GM12878 (cell line): ENCODE measurements at regions not wholly inside any gene's neighbourhood (a gene's known extent, or its start where the extent isn't known, plus 50 kb on each side); places are given as distances from the start of the nearest gene placed in this dataset.

Experiments
- ATAC-seq: fragments of 200-7000 bp; cut with Tn5 transposase; 3 replicates; pipeline ENCODE4 v1.9.1; 2020; ENCODE audit warnings: mild to moderate bottlenecking, moderate library complexity
- BruUV-seq: library from RNA; stranded (reverse); fragments of 400-500 nt; replicated peaks from 2 replicates; lab custom pipeline; 2021; lab: Mats Ljungman, UMichigan
- CTCF ChIA-PET: fragments of 300-600 bp; sonication (Branson Sonifier 250); formaldehyde crosslinking; extraction: SDS; loops from one replicate; lab custom pipeline; 2021; ENCODE audit warnings: inconsistent platforms; lab: Yijun Ruan, JAX
- POLR2A ChIA-PET: fragments of 350-600 bp; formaldehyde crosslinking; extraction: SDS; loops from one replicate; lab custom pipeline; 2021; ENCODE audit warnings: inconsistent platforms; lab: Charles Lee
- RAD21 ChIA-PET: fragments of 300-600 bp; sonication (Branson Sonifier 250); formaldehyde crosslinking; loops from one replicate; lab custom pipeline; 2023; ENCODE audit warnings: antibody characterized with exemption; ENCODE audit not compliant: unreplicated experiment; lab: Charles Lee
- SMC1A ChIA-PET: fragments of 300-600 bp; sonication (Branson Sonifier 250); formaldehyde crosslinking; loops from one replicate; lab custom pipeline; 2023; ENCODE audit not compliant: unreplicated experiment, uncharacterized antibody; lab: Charles Lee
- DNase-seq: peaks from one replicate; pipeline ENCODE4 v3.0.0-alpha.2; 2011; ENCODE audit warnings: low read depth, low spot score
- FAIRE-seq: peaks from 3 replicates; lab custom pipeline; 2011; peaks lifted over from hg19 to GRCh38; lab: Jason Lieb, UNC
- H2AFZ ChIP-seq: 2 replicates; pipeline ENCODE4 v1.6.0; 2011; ENCODE audit warnings: low read depth, low read length, control low read depth; ENCODE audit not compliant: control insufficient read depth
- H3K27ac ChIP-seq: 2 replicates; pipeline ENCODE4 v1.5.1; 2011; ENCODE audit warnings: control low read depth; ENCODE audit not compliant: control insufficient read depth, insufficient read depth
- H3K27me3 ChIP-seq, 2 experiments: replicated peaks in 1 of 2; 2 replicates each; pipeline versions ENCODE4 v1.6.0 to v1.6.1; 2011; ENCODE audit warnings: low read length in 1 of 2; ENCODE audit not compliant: control insufficient read depth in 2 of 2, insufficient read depth in 2 of 2
- H3K36me3 ChIP-seq, 2 experiments: 2 replicates each; pipeline ENCODE4 v1.5.1; 2011; ENCODE audit warnings: low read length in 1 of 2; ENCODE audit not compliant: control insufficient read depth in 2 of 2, insufficient read depth in 2 of 2
- H3K4me1 ChIP-seq: 2 replicates; pipeline ENCODE4 v1.6.1; 2011; ENCODE audit warnings: mild to moderate bottlenecking, low read length, moderate library complexity, mixed read lengths; ENCODE audit not compliant: control insufficient read depth, insufficient read depth
- H3K4me2 ChIP-seq: 2 replicates; pipeline ENCODE4 v1.6.0; 2011; ENCODE audit warnings: control low read depth; ENCODE audit not compliant: control insufficient read depth, insufficient read depth
- H3K4me3 ChIP-seq: fragments of 200-600 bp; sonication (generic); 2 replicates; pipeline ENCODE4 v1.5.1; 2016
- H3K79me2 ChIP-seq: 2 replicates; pipeline ENCODE4 v1.6.0; 2011; ENCODE audit warnings: low read length; ENCODE audit not compliant: control insufficient read depth, insufficient read depth
- H3K9ac ChIP-seq: 2 replicates; pipeline ENCODE4 v1.8.0; 2011; ENCODE audit warnings: low read length, control low read depth, mixed read lengths; ENCODE audit not compliant: control insufficient read depth, insufficient read depth
- H3K9me3 ChIP-seq: replicated peaks from 3 replicates; pipeline ENCODE4 v1.5.1; 2011; ENCODE audit warnings: mild to moderate bottlenecking, low read length; ENCODE audit not compliant: control insufficient read depth, insufficient read depth
- H4K20me1 ChIP-seq: 2 replicates; pipeline ENCODE4 v1.6.0; 2011; ENCODE audit not compliant: control insufficient read depth, insufficient read depth
- BCL11A ChIP-seq: IDR thresholded peaks from 2 replicates; pipeline ENCODE4 v1.6.1; 2011; ENCODE audit warnings: low read depth, low read length
- BRCA1 ChIP-seq: IDR thresholded peaks from 2 replicates; pipeline ENCODE4 v1.6.1; 2011; ENCODE audit warnings: low read depth, low read length, improper control_type of control experiment
- CHD4 ChIP-seq: fragments of 200-600 bp; sonication (generic); IDR thresholded peaks from 2 replicates; pipeline ENCODE4 v1.6.1; 2016; ENCODE audit warnings: mild to moderate bottlenecking
- EP300 ChIP-seq, 2 experiments: fragments of 150-350 bp in 1 of 2; IDR thresholded peaks; 2 replicates each; pipeline ENCODE4 v1.6.1; 2011 to 2012; ENCODE audit warnings: low read depth in 2 of 2, low read length in 2 of 2, borderline replicate concordance in 1 of 2, improper control_type of control experiment in 1 of 2, inconsistent platforms in 1 of 2; ENCODE audit not compliant: control insufficient read depth in 1 of 2
- IKZF2 ChIP-seq, 2 experiments: fragments of 450-650 bp; IDR thresholded peaks; 2 replicates each; pipeline ENCODE4 v1.6.1; 2017; ENCODE audit warnings: mild to moderate bottlenecking in 2 of 2, moderate library complexity in 2 of 2
- IRF4 ChIP-seq: IDR thresholded peaks from 2 replicates; pipeline ENCODE4 v1.6.1; 2011; ENCODE audit warnings: low read depth, low read length
- JUNB ChIP-seq: IDR thresholded peaks from 2 replicates; pipeline ENCODE4 v1.6.1; 2016; ENCODE audit warnings: antibody characterized with exemption, mild to moderate bottlenecking
- MEF2A ChIP-seq: IDR thresholded peaks from 2 replicates; pipeline ENCODE4 v1.6.1; 2011; ENCODE audit warnings: low read depth, mild to moderate bottlenecking, low read length, moderate library complexity; ENCODE audit not compliant: insufficient read depth
- NFYB ChIP-seq: IDR thresholded peaks from 2 replicates; pipeline ENCODE4 v1.6.1; 2011; ENCODE audit warnings: low read depth, mild to moderate bottlenecking, low read length, improper control_type of control experiment, moderate library complexity; ENCODE audit not compliant: insufficient read depth
- PAX5 ChIP-seq: IDR thresholded peaks from 2 replicates; pipeline ENCODE4 v1.6.1; 2011; ENCODE audit warnings: low read depth, low read length, borderline replicate concordance
- PML ChIP-seq: IDR thresholded peaks from 2 replicates; pipeline ENCODE4 v1.6.1; 2012; ENCODE audit warnings: low read length, inconsistent platforms
- RAD51 ChIP-seq: fragments of 450-650 bp; IDR thresholded peaks from 2 replicates; pipeline ENCODE4 v1.6.1; 2016; ENCODE audit warnings: moderate library complexity, mild to moderate bottlenecking, inconsistent platforms
- REST ChIP-seq: IDR thresholded peaks from 2 replicates; pipeline ENCODE4 v1.6.1; 2012; ENCODE audit warnings: mild to moderate bottlenecking, low read depth, low read length
- RUNX3 ChIP-seq: IDR thresholded peaks from 2 replicates; pipeline ENCODE4 v1.6.1; 2012; ENCODE audit warnings: low read length, inconsistent platforms
- SKIL ChIP-seq: fragments of 450-650 bp; IDR thresholded peaks from 2 replicates; pipeline ENCODE4 v1.6.1; 2017; ENCODE audit warnings: mild to moderate bottlenecking, low read depth, inconsistent platforms; ENCODE audit not compliant: poor library complexity, severe bottlenecking
- SRF ChIP-seq, 2 experiments: IDR thresholded peaks; 2 replicates each; pipeline ENCODE4 v1.6.1; 2011; ENCODE audit warnings: low read depth in 2 of 2, low read length in 2 of 2, mild to moderate bottlenecking in 1 of 2, moderate library complexity in 1 of 2
- ZSCAN29 ChIP-seq: fragments of 450-650 bp; IDR thresholded peaks from 2 replicates; pipeline ENCODE4 v1.6.1; 2017; ENCODE audit warnings: mild to moderate bottlenecking, moderate library complexity
- WGBS: methylation state at CpG from one replicate; pipeline ENCODE4 v1.1.6; 2016; ENCODE audit warnings: low lambda C conversion rate; ENCODE audit not compliant: insufficient replicate concordance, insufficient coverage; ENCODE audit errors: missing lambda C conversion rate; 5-methylcytosine and 5-hydroxymethylcytosine counted together
- in situ Hi-C: fragments of 300-500 bp; cut with MboI; formaldehyde crosslinking; loops from 9 replicates; pipeline ENCODE4 v1.14.3; 2018; ENCODE audit warnings: mixed read lengths
- intact Hi-C: fragments of 100-400 bp; cut with micrococcal nuclease; formaldehyde crosslinking; loops from one replicate; pipeline ENCODE4 v1.14.2; 2022; ENCODE audit not compliant: unreplicated experiment
- TF ChIP-seq, protein P1 (sequence below): IDR thresholded peaks from 2 replicates; pipeline ENCODE4 v1.6.1; 2011; ENCODE audit warnings: borderline replicate concordance, low read depth, mild to moderate bottlenecking, moderate library complexity, low read length; ENCODE audit not compliant: insufficient read depth, poor library complexity, severe bottlenecking

- Histone ChIP-seq H3K4me3 (no peak overlapping the region; the same call in 1 of the 2 replicates), H3K36me3 (no peaks in the 10 kb centered on the region), H2AFZ (no peak overlapping the region), H3K27ac (no peak overlapping the region), H3K4me1 (peaks cover 4% of the 10 kb centered on the region; the same call in 1 of the 2 replicates), H4K20me1 (no peaks in the 10 kb centered on the region), H3K9me3 (no peaks in the 10 kb centered on the region; the same call in 2 of the 3 replicates), H3K79me2 (no peaks in the 10 kb centered on the region), H3K27me3 (no peaks in the 10 kb centered on the region), H3K4me2 (peak overlapping the region; percentile 33), H3K9ac (no peak overlapping the region)
- DNase-seq (peak; percentile 53), FAIRE-seq (peak; percentile 83), ATAC-seq (peak; percentile 93)
- BruUV-seq = no TSS peak
- in situ Hi-C loops (no loop called here), intact Hi-C loops (loop anchor here (2.0 to 5.0 kb wide), 2 partner anchors 56 to 239 kb away; no protein-coding TSS in a partner anchor)
- ChIA-PET POLR2A (no interaction called here), RAD21 (interaction anchor here (2.8 kb wide), 1 partner anchor 59 kb away, joined by 9 read pairs; no protein-coding TSS in a partner anchor), CTCF (interaction anchor here (1.6 kb wide), 1 partner anchor 240 kb away, joined by 4 read pairs; no protein-coding TSS in a partner anchor), SMC1A (interaction anchor here (1.4 to 2.5 kb wide), 4 partner anchors 10 to 239 kb away, joined by 3 to 17 read pairs (median 4); no protein-coding TSS in a partner anchor)
- 25% methylated on average over 4 of the region's 4 CpGs for WGBS
- TF ChIP-seq IRF4 = peak; percentile 23; the same call in 1 of the 2 replicates
- TF ChIP-seq RUNX3 = peak; percentile 64
- no peak for TF ChIP-seq CHD4
- TF ChIP-seq IKZF2 (IDR thresholded peaks at IDR 0.05) = peak; percentile 72 to 76
- no peak for TF ChIP-seq JUNB
- TF ChIP-seq REST = no peak
- no peak for TF ChIP-seq MEF2A
- no peak for TF ChIP-seq BRCA1
- no peak for TF ChIP-seq SRF (IDR thresholded peaks at IDR 0.05; ENCODE audit: low read depth in 2 of 2, low read length in 2 of 2)
- peak; percentile 41 to 68; a peak in 2 of 4 replicates for TF ChIP-seq EP300 (IDR thresholded peaks at IDR 0.05; ENCODE audit: borderline replicate concordance in 1 of 2, control insufficient read depth in 1 of 2, low read depth in 2 of 2, low read length in 2 of 2)
- TF ChIP-seq, protein P1, sequence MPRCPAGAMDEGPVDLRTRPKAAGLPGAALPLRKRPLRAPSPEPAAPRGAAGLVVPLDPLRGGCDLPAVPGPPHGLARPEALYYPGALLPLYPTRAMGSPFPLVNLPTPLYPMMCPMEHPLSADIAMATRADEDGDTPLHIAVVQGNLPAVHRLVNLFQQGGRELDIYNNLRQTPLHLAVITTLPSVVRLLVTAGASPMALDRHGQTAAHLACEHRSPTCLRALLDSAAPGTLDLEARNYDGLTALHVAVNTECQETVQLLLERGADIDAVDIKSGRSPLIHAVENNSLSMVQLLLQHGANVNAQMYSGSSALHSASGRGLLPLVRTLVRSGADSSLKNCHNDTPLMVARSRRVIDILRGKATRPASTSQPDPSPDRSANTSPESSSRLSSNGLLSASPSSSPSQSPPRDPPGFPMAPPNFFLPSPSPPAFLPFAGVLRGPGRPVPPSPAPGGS = no peak
- TF ChIP-seq NFYB = no peak
- TF ChIP-seq ZSCAN29 = no peak
- no peak for TF ChIP-seq SKIL
- TF ChIP-seq PML = no peak
- TF ChIP-seq BCL11A = no peak
- 0 out of 2 replicates have a peak, but pooled peaks have one; percentile 45 for TF ChIP-seq PAX5
- TF ChIP-seq RAD51 = no peak
Measured at GRCh38 chr2:7665880-7666279, 748.7 kb downstream of the RNF144A start.
